ENCODE measurements at regions not wholly inside any gene's neighbourhood (a gene's known extent, or its start where the extent isn't known, plus 50 kb on each side); places are given as distances from the start of the nearest gene placed in this dataset.
A peak's percentile ranks its signal among the peaks of the same experiment; 100 is the strongest.

DNA sequence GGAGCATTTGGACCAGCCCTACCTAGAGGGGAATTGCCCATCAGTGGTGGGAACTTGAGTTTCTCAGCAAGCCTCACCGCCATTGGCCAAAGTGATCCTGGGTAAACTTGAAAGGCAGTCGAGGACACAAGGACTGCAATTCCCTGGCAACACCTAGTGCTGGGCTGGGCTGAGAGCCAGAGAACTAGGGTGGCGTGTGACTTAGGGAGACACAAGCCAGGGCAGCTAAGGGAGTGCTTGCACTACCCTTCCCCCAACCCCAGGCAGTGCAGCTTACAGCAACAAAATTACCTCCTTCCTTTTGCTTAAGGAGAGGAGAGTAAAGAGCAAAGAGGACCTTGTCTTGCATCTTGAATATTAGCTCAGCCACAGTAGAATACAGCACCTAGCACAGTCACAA lies 176.9 kb upstream of the PRMT6 start:
- TF ChIP-seq POLR2A (IDR thresholded peaks at IDR 0.05) (no peak), CTCF (IDR thresholded peaks at IDR 0.05) (no peak), POLR2AphosphoS5 (IDR thresholded peaks at IDR 0.05) (no peak)
- Histone ChIP-seq H3K4me3 (no peak overlapping the region), H3K9me3 (no peaks in the 10 kb centered on the region), H3K27me3 (replicated peaks; ENCODE audit: insufficient read depth) (no peaks in the 10 kb centered on the region), H3K27ac (no peak overlapping the region), H3K36me3 (no peaks in the 10 kb centered on the region), H3K4me1 (replicated peaks) (no peaks in the 10 kb centered on the region)
- intact Hi-C loops (cut with DNase I) = no loop called here
- WGBS = 41% methylated on average over 3 of the region's 3 CpGs
- DNase-seq (ENCODE audit: low spot score) = peak; percentile 10

GRCh38 chr1:106880226-106880625 lies 176.2 kb upstream of the PRMT6 start:
- Histone ChIP-seq H3K4me3 (no peak overlapping the region), H3K9me3 (no peaks in the 10 kb centered on the region), H3K36me3 (no peaks in the 10 kb centered on the region), H3K27me3 (replicated peaks; ENCODE audit: insufficient read depth) (no peaks in the 10 kb centered on the region), H3K27ac (no peak overlapping the region), H3K4me1 (replicated peaks) (no peaks in the 10 kb centered on the region)
- WGBS = 85% methylated on average over 3 of the region's 3 CpGs
- DNase-seq (ENCODE audit: low spot score) = no peak
- TF ChIP-seq POLR2AphosphoS5 (IDR thresholded peaks at IDR 0.05) = no peak
- TF ChIP-seq CTCF (IDR thresholded peaks at IDR 0.05) = no peak
- TF ChIP-seq POLR2A (IDR thresholded peaks at IDR 0.05) = no peak
- intact Hi-C loops (cut with DNase I) = no loop called here

GRCh38 chr1:106883208-106883607 lies 173.3 kb upstream of the PRMT6 start:
- Histone ChIP-seq H3K27me3 (replicated peaks; ENCODE audit: insufficient read depth) (no peaks in the 10 kb centered on the region), H3K27ac (no peak overlapping the region), H3K4me3 (no peak overlapping the region), H3K36me3 (no peaks in the 10 kb centered on the region), H3K9me3 (no peaks in the 10 kb centered on the region), H3K4me1 (replicated peaks) (no peaks in the 10 kb centered on the region)
- DNase-seq (ENCODE audit: low spot score) = no peak
- TF ChIP-seq CTCF (IDR thresholded peaks at IDR 0.05) (no peak), POLR2AphosphoS5 (IDR thresholded peaks at IDR 0.05) (no peak), POLR2A (IDR thresholded peaks at IDR 0.05) (no peak)
- intact Hi-C loops (cut with DNase I) = no loop called here

- Histone ChIP-seq H3K27me3 (replicated peaks; ENCODE audit: insufficient read depth) (no peaks in the 10 kb centered on the region), H3K4me1 (replicated peaks) (no peaks in the 10 kb centered on the region), H3K4me3 (no peak overlapping the region), H3K27ac (no peak overlapping the region), H3K9me3 (no peaks in the 10 kb centered on the region), H3K36me3 (no peaks in the 10 kb centered on the region)
- no peak for DNase-seq (ENCODE audit: low spot score)
- 50% methylated on average over 1 of the region's 1 CpG for WGBS
- intact Hi-C loops (cut with DNase I) = no loop called here
- TF ChIP-seq POLR2AphosphoS5 (IDR thresholded peaks at IDR 0.05) (no peak), CTCF (IDR thresholded peaks at IDR 0.05) (no peak), POLR2A (IDR thresholded peaks at IDR 0.05) (no peak)
Observed at GRCh38 chr1:106889059-106889458, 167.4 kb upstream of the PRMT6 start.

DNA sequence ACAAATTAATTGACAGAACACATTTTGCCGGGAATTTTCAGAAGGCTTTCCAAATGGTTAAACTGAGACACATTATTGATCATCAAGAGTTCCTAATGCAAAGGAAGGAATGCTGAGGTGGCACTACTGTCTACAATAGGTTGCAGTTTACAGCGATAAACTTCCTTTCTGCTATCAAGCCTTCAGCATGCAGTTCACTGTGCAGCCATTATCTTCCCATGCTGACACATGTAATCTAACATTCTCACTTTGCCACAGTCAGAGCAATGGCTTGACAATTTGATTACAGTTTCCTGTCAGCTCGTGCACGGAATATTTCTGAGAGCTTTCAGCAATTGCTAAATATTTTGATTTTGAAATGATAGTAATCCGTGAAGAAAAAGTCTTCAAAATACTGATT lies 166.9 kb upstream of the PRMT6 start:
- no peaks in the 10 kb centered on the region for H3K4me1 ChIP-seq (replicated peaks)
- H3K9me3 ChIP-seq = no peaks in the 10 kb centered on the region
- no peaks in the 10 kb centered on the region for H3K36me3 ChIP-seq
- intact Hi-C loops (cut with DNase I) = no loop called here
- no peak for TF ChIP-seq CTCF (IDR thresholded peaks at IDR 0.05)
- TF ChIP-seq POLR2AphosphoS5 (IDR thresholded peaks at IDR 0.05) = no peak
- no peak for TF ChIP-seq POLR2A (IDR thresholded peaks at IDR 0.05)
- DNase-seq (ENCODE audit: low spot score) = no peak
- no peak overlapping the region for H3K4me3 ChIP-seq
- WGBS = 66% methylated on average over 5 of the region's 5 CpGs
- no peaks in the 10 kb centered on the region for H3K27me3 ChIP-seq (replicated peaks; ENCODE audit: insufficient read depth)
- no peak overlapping the region for H3K27ac ChIP-seq
